Keratinocyte (primary cell): ENCODE measurements at regions not wholly inside any gene's neighbourhood (a gene's known extent, or its start where the extent isn't known, plus 50 kb on each side); places are given as distances from the start of the nearest gene placed in this dataset.

Experiments used
- DNase-seq: peaks from one replicate; pipeline ENCODE4 v3.0.0-alpha.2; 2011; ENCODE audit warnings: low read depth, missing footprints, low spot score
- FAIRE-seq: peaks from 2 replicates; lab custom pipeline; 2011; peaks lifted over from hg19 to GRCh38; lab: Jason Lieb, UNC
- H2AFZ ChIP-seq: 2 replicates; pipeline ENCODE4 v1.6.0; 2012; ENCODE audit warnings: low read length, control low read depth, inconsistent platforms; ENCODE audit not compliant: control insufficient read depth
- H3K27ac ChIP-seq: 2 replicates; pipeline ENCODE4 v1.5.1; 2011; ENCODE audit warnings: low read length; ENCODE audit not compliant: control insufficient read depth, insufficient read depth
- H3K27me3 ChIP-seq: 3 replicates; pipeline ENCODE4 v1.6.0; 2011; ENCODE audit warnings: low read length; ENCODE audit not compliant: control insufficient read depth, insufficient read depth; ENCODE audit errors: extremely low read depth
- H3K36me3 ChIP-seq, 2 experiments: 2 replicates in 1 of 2; 3 replicates in 1 of 2; pipeline ENCODE4 v1.5.1; 2011; ENCODE audit warnings: low read length in 2 of 2, mild to moderate bottlenecking in 1 of 2; ENCODE audit not compliant: control insufficient read depth in 2 of 2, insufficient read depth in 2 of 2; ENCODE audit errors: extremely low read depth in 1 of 2
- H3K4me1 ChIP-seq: 3 replicates; pipeline ENCODE4 v1.5.1; 2011; ENCODE audit warnings: low read length; ENCODE audit not compliant: control insufficient read depth, insufficient read depth; ENCODE audit errors: extremely low read depth
- H3K4me2 ChIP-seq: 3 replicates; pipeline ENCODE4 v1.6.0; 2011; ENCODE audit warnings: low read depth, low read length; ENCODE audit not compliant: control insufficient read depth, insufficient read depth; ENCODE audit errors: extremely low read depth
- H3K4me3 ChIP-seq, 3 experiments: fragments of 200-600 bp in 1 of 3; sonication (generic) in 1 of 3; 2 replicates in 2 of 3; 3 replicates in 1 of 3; pipeline ENCODE4 v1.5.1; 2011 to 2016; ENCODE audit warnings: low read length in 3 of 3, mild to moderate bottlenecking in 3 of 3, control low read depth in 2 of 3, inconsistent platforms in 1 of 3, low read depth in 1 of 3, mixed read lengths in 1 of 3, mixed run types in 1 of 3, moderate library complexity in 1 of 3; ENCODE audit not compliant: control insufficient read depth in 2 of 3, insufficient read depth in 2 of 3; ENCODE audit errors: extremely low read depth in 1 of 3
- H3K79me2 ChIP-seq: 2 replicates; pipeline ENCODE4 v1.6.0; 2012; ENCODE audit warnings: low read length; ENCODE audit not compliant: control insufficient read depth, insufficient read depth
- H3K9ac ChIP-seq: 3 replicates; pipeline ENCODE4 v1.6.0; 2011; ENCODE audit warnings: low read length; ENCODE audit not compliant: control insufficient read depth, insufficient read depth; ENCODE audit errors: extremely low read depth
- H3K9me1 ChIP-seq: 3 replicates; pipeline ENCODE4 v1.6.0; 2011; ENCODE audit warnings: low read length; ENCODE audit not compliant: control insufficient read depth, insufficient read depth; ENCODE audit errors: extremely low read depth
- H3K9me3 ChIP-seq: 2 replicates; pipeline ENCODE4 v1.5.1; 2012; ENCODE audit warnings: low read depth, low read length; ENCODE audit not compliant: control insufficient read depth
- H4K20me1 ChIP-seq: 3 replicates; pipeline ENCODE4 v1.6.0; 2011; ENCODE audit warnings: low read length; ENCODE audit not compliant: control insufficient read depth, insufficient read depth; ENCODE audit errors: extremely low read depth
- EZH2 ChIP-seq: IDR thresholded peaks from one replicate; pipeline ENCODE4 v1.6.1; 2012; ENCODE audit warnings: inconsistent platforms, mild to moderate bottlenecking, low read length, moderate library complexity
- dilution Hi-C: fragments of 300-500 bp; cut with MboI; formaldehyde crosslinking; loops from one replicate; pipeline ENCODE4 v1.7.0; 2020; ENCODE audit warnings: low sequenced_read_pairs; ENCODE audit not compliant: extremely low pct_ligation_motif_present
- TF ChIP-seq, protein P1 (sequence below), 3 experiments: IDR thresholded peaks in 1 of 3; conservative IDR thresholded peaks in 1 of 3; optimal IDR thresholded peaks in 1 of 3; 2 replicates in 2 of 3; 3 replicates in 1 of 3; pipeline versions ENCODE3 to v1.5.1; 2011; ENCODE audit warnings: low read length in 3 of 3, mild to moderate bottlenecking in 3 of 3, moderate library complexity in 2 of 3, control low read depth in 1 of 3, inconsistent platforms in 1 of 3; ENCODE audit not compliant: insufficient read depth in 2 of 3; ENCODE audit errors: extremely low read depth in 1 of 3

DNA sequence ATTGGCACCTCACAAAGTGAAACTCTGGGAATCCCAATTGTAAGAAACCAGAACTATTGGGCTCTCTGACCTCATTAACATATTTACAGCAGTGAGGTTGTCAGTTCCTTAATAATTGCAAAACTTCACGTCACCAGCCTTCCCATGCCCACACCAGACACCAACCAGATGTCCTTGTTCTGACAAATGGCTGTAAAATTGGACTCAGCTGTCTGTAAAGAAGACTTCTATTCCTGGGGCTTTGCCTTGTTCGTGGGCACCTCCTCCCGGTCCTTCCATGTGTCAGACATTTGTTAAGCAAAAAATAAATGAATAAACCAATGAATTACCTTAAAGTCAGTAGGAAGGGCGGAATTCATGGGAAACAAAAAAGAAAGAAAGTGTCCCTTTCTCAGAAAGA, 284.3 kb upstream of the CDH11 start:
- Histone ChIP-seq H3K27ac (no peak overlapping the region), H3K9me1 (no peaks in the 10 kb centered on the region)

GRCh38 chr16:65394281-65394680, 272.4 kb upstream of the CDH11 start:
- Histone ChIP-seq H3K4me2 (no peak overlapping the region), H3K9me3 (no peaks in the 10 kb centered on the region), H4K20me1 (no peaks in the 10 kb centered on the region), H3K4me3 (no peak overlapping the region), H3K4me1 (peaks cover 8% of the 10 kb centered on the region), H3K27ac (no peak overlapping the region), H3K27me3 (no peaks in the 10 kb centered on the region), H3K79me2 (no peaks in the 10 kb centered on the region), H3K9ac (no peak overlapping the region), H2AFZ (no peak overlapping the region), H3K36me3 (no peaks in the 10 kb centered on the region), H3K9me1 (no peaks in the 10 kb centered on the region)
- dilution Hi-C loops = no loop called here
- no peak for DNase-seq
- FAIRE-seq = no peak
- TF ChIP-seq EZH2 = no peak
- TF ChIP-seq, protein P1, sequence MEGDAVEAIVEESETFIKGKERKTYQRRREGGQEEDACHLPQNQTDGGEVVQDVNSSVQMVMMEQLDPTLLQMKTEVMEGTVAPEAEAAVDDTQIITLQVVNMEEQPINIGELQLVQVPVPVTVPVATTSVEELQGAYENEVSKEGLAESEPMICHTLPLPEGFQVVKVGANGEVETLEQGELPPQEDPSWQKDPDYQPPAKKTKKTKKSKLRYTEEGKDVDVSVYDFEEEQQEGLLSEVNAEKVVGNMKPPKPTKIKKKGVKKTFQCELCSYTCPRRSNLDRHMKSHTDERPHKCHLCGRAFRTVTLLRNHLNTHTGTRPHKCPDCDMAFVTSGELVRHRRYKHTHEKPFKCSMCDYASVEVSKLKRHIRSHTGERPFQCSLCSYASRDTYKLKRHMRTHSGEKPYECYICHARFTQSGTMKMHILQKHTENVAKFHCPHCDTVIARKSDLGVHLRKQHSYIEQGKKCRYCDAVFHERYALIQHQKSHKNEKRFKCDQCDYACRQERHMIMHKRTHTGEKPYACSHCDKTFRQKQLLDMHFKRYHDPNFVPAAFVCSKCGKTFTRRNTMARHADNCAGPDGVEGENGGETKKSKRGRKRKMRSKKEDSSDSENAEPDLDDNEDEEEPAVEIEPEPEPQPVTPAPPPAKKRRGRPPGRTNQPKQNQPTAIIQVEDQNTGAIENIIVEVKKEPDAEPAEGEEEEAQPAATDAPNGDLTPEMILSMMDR (optimal IDR thresholded peaks at IDR 0.05 in 1 of 3, IDR thresholded peaks at IDR 0.05 in 1 of 3, conservative IDR thresholded peaks at IDR 0.05 in 1 of 3; ENCODE audit: extremely low read depth in 1 of 3, insufficient read depth in 2 of 3, low read length in 3 of 3) = no peak

More for the DNA sequence above, 284.3 kb upstream of the CDH11 start:
- dilution Hi-C loops = no loop called here
- no peak for DNase-seq
- H3K4me3 ChIP-seq = no peak overlapping the region
- no peak overlapping the region for H2AFZ ChIP-seq
- no peak overlapping the region for H3K4me2 ChIP-seq
- H3K9me3 ChIP-seq = no peaks in the 10 kb centered on the region
- H3K4me1 ChIP-seq = peaks cover 15% of the 10 kb centered on the region
- no peaks in the 10 kb centered on the region for H4K20me1 ChIP-seq
- H3K36me3 ChIP-seq = no peaks in the 10 kb centered on the region
- TF ChIP-seq, protein P1 (optimal IDR thresholded peaks at IDR 0.05 in 1 of 3, IDR thresholded peaks at IDR 0.05 in 1 of 3, conservative IDR thresholded peaks at IDR 0.05 in 1 of 3; ENCODE audit: extremely low read depth in 1 of 3, insufficient read depth in 2 of 3, low read length in 3 of 3) = no peak
- TF ChIP-seq EZH2 = no peak
- H3K79me2 ChIP-seq = no peaks in the 10 kb centered on the region
- no peak overlapping the region for H3K9ac ChIP-seq
- no peak for FAIRE-seq
- no peaks in the 10 kb centered on the region for H3K27me3 ChIP-seq
